H1 (cell line): ENCODE measurements at regions not wholly inside any gene's neighbourhood (a gene's known extent, or its start where the extent isn't known, plus 50 kb on each side); places are given as distances from the start of the nearest gene placed in this dataset.

Experiments
- BRCA1 ChIP-seq: IDR thresholded peaks from 2 replicates; pipeline ENCODE4 v1.6.1; 2012; ENCODE audit warnings: low read depth, low read length, improper control_type of control experiment
- RFX5 ChIP-seq: IDR thresholded peaks from 2 replicates; pipeline ENCODE4 v1.6.1; 2011; ENCODE audit warnings: low read depth, low read length, improper control_type of control experiment, borderline replicate concordance
- RNF2 ChIP-seq: fragments of 200-900, 300-1000 bp; sonication (generic); IDR thresholded peaks from 2 replicates; pipeline ENCODE4 v1.7.1; 2016; ENCODE audit warnings: borderline replicate concordance, low read depth, mild to moderate bottlenecking, antibody characterized with exemption, low read length; ENCODE audit not compliant: poor library complexity, severe bottlenecking; ENCODE audit errors: missing control alignments

DNA sequence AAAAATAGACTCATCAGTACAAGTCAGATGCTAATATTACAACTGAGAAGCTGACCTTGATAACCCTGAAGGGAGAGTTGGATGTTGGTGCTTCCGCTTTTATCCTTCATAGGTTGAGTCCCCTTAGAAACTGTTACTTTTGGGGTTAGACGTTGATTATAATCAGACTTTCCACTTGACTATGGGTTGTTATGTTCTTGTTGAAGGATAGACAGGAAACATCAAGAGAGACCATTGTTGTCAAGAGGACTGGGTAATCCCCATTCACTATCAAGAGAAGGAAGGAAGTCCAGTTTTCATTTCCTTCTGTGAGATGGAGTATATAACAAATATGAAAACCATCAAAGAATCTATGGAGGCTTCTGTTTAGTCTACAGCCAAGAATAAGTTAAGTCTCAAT is 229.9 kb upstream of the AFF2 start (continued):
- TF ChIP-seq RNF2 (no peak), BRCA1 (no peak), RFX5 (no peak)
- TF ChIP-seq, all 59 proteins: peak for 0
